ENCODE measurements at regions not wholly inside any gene's neighbourhood (a gene's known extent, or its start where the extent isn't known, plus 50 kb on each side); places are given as distances from the start of the nearest gene placed in this dataset.

DNA sequence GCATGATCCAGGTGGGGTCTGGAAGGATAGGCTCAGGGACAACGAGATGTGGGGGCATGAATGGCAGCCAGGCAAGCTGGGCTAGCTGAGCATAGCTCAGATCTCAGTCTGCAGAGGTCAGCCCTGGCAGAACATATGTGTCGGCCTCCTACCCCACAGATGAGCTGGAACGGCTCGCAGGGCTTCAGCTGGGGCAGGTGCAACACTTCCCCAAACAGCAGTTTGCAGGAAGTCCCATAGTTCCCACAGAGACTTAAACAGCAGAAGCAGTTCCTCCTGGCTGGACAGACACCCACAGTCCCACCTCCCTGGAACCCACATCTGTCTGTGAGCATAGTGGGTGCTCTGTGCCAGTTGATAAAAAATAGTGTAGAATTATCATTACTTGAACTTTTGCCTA is 404.6 kb downstream of the GADD45G start:
- TF ChIP-seq POLR2A (IDR thresholded peaks at IDR 0.05; ENCODE audit: low read length) (no peak), GATA1 (IDR thresholded peaks at IDR 0.05; ENCODE audit: low read depth, low read length) (no peak)
- DNase-seq, result no peak

DNA sequence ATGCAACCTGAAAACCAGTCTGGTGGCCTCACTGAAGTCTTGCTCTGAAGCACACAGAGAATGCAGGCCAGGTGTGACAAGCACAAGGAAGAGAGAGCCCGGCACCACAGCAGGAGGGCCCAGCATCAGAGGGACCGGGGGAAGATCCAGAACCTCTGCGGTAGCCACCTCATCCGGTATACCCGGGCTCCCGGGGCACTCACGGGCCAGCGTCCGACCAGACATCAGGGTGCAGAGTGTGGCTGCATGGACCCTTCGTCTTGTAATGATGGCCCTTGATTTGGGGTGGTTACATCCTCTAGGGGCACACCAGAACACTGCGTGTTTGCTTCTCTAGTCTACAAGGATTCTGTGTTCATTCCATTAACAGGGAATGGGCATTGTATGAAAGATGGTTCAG is 406.0 kb downstream of the GADD45G start:
- no peak for TF ChIP-seq GATA1 (IDR thresholded peaks at IDR 0.05; ENCODE audit: low read depth, low read length)
- no peak for TF ChIP-seq POLR2A (IDR thresholded peaks at IDR 0.05; ENCODE audit: low read length)
- DNase-seq, result no peak

DNA sequence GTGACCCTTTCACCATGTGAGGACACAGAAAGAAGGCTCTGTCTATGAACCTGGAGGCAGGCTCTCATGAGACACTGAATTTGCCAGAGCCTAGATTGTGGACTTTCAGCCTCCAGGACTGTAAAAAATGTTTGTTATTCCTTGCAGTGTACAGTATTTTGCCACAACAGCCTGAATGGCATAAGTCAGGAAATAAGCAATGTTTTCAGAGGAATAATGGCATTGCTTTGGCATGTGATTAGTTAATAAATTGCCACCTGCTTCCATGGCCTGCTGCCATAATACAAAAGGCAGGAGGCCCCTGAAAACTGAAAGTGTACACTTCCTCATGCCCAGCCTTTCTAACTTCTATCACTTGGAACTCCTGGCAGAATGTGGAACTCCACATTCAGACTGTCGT is 408.1 kb downstream of the GADD45G start:
- TF ChIP-seq POLR2A (IDR thresholded peaks at IDR 0.05; ENCODE audit: low read length), result no peak
- TF ChIP-seq GATA1 (IDR thresholded peaks at IDR 0.05; ENCODE audit: low read depth, low read length), result no peak
- no peak for DNase-seq

DNA sequence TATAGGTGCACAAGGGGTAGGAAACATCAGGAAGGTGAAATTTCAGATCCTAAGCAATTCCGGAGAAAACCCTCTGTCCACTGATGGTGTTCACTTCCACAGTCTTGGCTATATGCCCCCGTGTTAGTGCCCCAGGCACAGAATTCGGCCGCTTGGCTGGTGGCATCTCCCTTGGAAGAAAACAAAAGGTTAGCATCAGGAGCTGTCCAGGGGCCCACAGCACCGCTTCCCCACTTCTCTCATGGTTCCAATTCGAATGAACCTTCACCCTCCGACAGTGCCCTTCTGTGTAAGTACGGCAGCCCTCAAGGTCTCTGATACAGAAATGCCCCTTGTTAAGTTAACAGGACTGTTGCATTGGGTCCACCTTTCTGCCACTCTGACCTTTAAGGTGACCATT is 409.0 kb downstream of the GADD45G start:
- no peak for DNase-seq
- TF ChIP-seq POLR2A (IDR thresholded peaks at IDR 0.05; ENCODE audit: low read length) (no peak), GATA1 (IDR thresholded peaks at IDR 0.05; ENCODE audit: low read depth, low read length) (no peak)

DNA sequence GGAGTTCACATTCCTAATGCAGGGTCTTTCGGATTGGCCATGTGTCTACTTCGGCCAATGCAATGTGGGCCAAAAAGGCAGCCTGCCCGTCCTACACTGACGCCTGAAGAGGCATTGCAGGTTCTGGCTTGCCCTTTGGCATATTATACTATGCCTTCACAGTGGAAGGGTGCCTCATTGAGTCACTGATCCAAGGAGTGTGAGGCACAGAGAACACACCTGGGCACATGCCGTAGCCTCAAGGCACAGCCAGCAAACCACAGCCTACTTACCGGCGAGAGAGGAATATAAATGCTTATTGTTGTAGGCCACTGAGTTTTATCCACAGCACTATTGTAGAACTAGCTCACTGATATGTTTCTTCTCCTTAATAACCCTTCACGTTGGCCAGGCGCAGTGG is 409.6 kb downstream of the GADD45G start:
- TF ChIP-seq GATA1 (IDR thresholded peaks at IDR 0.05; ENCODE audit: low read depth, low read length) (no peak), POLR2A (IDR thresholded peaks at IDR 0.05; ENCODE audit: low read length) (no peak)
- no peak for DNase-seq

DNA sequence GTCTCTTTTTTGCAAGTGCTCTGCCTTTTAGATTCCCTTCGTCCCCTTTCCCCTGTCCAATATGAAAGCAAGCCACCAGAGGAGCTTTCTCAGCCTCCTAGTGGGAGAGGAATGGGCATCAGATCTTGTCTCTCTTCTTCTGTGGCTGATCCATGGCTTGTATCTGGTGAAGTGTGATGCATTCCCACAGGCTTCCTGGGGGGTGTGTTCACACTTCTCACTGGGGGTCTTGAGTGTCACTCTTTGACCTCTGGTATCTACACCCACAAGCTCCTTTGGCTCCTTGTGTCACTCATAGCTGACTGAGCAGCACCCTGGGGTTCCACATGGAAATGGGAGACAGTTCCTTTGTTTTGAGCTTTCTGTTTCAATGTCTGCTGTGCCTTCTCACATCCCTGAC is 411.5 kb downstream of the GADD45G start:
- no peak for DNase-seq
- no peak for TF ChIP-seq GATA1 (IDR thresholded peaks at IDR 0.05; ENCODE audit: low read depth, low read length)
- no peak for TF ChIP-seq POLR2A (IDR thresholded peaks at IDR 0.05; ENCODE audit: low read length)

DNA sequence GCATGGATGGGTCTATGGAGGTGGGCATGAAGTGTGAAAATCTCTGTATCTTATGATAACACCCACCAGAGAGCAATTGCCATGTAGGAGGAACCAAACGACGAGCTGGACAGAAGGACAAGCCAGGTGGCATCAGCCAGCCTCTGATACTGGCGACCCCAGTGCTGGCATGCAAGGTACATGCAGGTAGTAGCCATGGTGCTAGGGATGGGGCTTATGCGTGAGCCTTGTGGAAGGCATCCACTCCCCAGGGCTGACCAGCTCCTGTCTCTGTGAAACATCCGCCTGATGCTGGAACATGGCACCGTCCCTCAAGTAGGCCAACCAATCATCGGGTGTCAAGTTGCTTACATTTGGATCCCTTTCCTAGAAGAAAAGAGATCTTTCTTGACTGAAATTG is 412.9 kb downstream of the GADD45G start:
- DNase-seq, result no peak
- TF ChIP-seq GATA1 (IDR thresholded peaks at IDR 0.05; ENCODE audit: low read depth, low read length) (no peak), POLR2A (IDR thresholded peaks at IDR 0.05; ENCODE audit: low read length) (no peak)

DNA sequence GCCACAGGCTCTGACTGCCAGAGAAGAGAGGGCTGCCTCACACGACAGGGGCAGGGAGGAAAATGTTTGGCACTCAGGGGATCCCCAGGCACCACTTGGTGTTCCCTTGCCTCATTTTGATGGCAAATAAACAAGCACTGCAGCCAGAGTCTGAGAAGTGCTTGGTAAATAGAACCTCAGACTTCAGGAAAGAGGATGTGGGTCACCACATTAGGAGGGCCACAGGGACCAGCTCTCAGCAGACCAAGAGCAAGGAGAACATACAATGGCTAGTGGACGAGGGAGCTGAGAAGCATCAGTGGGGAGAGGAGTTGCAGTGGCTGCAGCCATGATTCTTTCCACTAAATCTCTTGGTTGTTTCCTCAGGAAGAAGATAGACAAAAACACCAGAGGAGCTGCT is 413.9 kb downstream of the GADD45G start:
- no peak for DNase-seq
- TF ChIP-seq POLR2A (IDR thresholded peaks at IDR 0.05; ENCODE audit: low read length), result no peak
- TF ChIP-seq GATA1 (IDR thresholded peaks at IDR 0.05; ENCODE audit: low read depth, low read length), result no peak

DNA sequence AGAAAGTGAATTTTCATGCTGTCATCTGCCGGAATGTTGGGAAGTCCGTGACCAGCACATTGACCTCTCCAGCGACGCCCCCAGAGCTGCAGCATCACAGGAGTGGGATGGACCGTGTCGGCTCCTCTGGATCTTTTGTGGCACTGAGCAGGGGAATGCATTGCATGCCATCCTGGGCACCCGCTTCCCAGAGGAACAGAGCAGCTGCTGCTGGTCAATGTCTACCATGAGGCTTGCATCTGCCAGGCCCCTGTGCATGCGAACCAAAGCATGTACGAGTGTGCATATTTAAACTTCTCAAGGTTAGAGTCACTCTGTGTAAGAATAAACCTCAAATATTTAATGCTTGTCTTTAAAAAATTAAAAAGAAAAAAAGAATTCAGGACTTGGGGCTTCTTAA is 414.8 kb downstream of the GADD45G start:
- TF ChIP-seq POLR2A (IDR thresholded peaks at IDR 0.05; ENCODE audit: low read length), result no peak
- TF ChIP-seq GATA1 (IDR thresholded peaks at IDR 0.05; ENCODE audit: low read depth, low read length), result no peak
- DNase-seq, result no peak

DNA sequence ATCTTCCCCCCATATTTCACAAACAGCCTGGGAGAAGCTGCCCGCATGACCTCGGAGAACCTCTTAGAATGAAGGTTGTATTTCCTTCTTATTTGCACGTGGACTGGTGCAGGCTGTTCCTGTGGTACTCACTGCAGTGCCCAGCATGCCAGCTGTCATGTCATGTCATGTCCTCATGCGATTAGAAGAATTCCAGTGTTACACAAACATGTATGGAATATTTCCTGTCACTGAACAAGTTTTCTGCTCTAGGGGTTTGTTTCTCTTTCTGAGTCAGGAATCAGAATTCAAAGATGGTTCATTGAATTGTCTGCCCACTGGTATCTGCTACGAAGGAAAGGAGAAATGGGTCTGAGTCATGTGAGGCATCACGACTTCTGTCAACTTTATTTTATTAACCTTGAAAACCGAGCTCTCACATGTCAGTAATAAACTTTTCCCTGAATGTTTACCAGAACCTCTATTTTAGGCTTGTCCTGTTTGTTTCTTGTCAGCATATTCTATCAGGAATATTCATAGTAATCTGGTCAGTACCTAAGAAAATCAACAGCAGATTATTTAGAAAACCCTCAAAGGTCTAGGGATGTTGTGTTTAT is 415.6 kb downstream of the GADD45G start:
- TF ChIP-seq POLR2A (IDR thresholded peaks at IDR 0.05; ENCODE audit: low read length) (no peak), GATA1 (IDR thresholded peaks at IDR 0.05; ENCODE audit: low read depth, low read length) (no peak)
- DNase-seq, result no peak

DNA sequence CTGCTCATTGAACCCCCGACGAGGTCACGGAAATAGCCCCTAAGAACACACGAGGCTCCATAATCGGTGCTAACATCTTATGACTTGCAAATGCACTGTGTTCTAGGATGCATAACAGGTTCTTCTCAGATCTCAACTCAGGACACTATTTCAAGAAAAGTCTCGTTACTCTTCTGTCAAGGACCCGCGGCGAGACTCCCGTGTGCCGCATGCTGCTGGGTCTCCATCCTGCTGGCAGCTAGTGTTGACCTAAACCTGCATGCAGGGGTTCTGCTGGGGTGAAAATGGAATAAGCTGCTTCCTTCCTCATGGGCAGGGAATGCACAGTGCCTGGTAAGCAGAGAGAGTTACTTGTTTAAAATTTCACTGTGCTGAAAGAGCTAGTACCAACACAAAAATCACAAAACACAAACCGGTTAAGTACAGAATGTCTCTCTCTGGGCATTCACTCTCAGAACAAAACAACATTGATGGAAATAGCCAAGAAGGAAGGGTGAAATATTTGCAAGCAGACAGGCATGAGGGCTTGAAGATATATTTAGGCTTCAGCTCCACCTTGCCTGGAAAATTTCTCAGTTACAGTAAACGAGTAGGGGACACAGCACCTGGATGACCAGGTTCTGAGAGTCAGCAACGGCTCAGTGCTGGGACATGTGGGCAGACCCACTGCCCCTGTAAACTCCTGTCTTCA is 416.5 kb downstream of the GADD45G start:
- no peak for TF ChIP-seq POLR2A (IDR thresholded peaks at IDR 0.05; ENCODE audit: low read length)
- no peak for TF ChIP-seq GATA1 (IDR thresholded peaks at IDR 0.05; ENCODE audit: low read depth, low read length)
- no peak for DNase-seq

DNA sequence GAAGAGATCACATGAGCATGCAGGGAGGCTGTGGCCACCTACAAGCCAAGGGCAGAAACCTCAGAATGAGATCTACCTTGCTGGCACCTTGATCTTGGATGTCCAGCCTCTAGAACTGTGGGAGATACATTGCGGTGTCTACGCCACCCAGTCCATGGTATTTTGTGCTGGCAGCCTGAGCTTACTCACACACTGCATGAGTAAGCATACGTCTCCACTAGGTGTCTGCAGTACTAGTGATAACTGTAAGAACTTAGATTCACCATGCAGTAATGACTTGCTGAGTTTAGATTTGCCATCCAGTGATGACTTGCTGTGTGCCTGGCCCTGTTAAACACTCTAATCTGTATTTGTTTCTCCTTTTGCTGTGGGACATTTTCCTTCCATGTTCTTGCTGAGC is 417.7 kb downstream of the GADD45G start:
- peak in 1 of 2 experiments; percentile 3 for DNase-seq
- TF ChIP-seq POLR2A (IDR thresholded peaks at IDR 0.05; ENCODE audit: low read length) (no peak), GATA1 (IDR thresholded peaks at IDR 0.05; ENCODE audit: low read depth, low read length) (no peak)

DNA sequence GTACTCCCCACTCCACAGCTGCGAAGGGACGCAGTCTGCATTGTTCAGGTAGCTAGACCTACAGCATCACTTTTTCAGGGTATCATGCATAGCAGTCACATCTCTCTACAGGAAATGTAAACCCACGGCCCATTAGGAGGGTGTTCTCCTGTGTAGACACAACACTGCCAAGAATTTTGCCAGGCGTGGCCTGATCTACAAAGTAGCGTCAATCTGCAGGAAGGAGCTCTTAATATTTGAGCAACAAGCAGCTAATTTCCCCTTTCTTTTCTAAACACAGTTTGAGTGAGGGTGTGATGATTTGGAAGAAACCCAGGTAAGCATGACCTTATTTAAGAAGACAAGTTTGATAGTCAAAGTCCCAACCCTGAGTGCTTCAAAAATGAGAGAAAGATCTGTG is 419.0 kb downstream of the GADD45G start:
- no peak for DNase-seq
- TF ChIP-seq GATA1 (IDR thresholded peaks at IDR 0.05; ENCODE audit: low read depth, low read length) (no peak), POLR2A (IDR thresholded peaks at IDR 0.05; ENCODE audit: low read length) (no peak)

DNA sequence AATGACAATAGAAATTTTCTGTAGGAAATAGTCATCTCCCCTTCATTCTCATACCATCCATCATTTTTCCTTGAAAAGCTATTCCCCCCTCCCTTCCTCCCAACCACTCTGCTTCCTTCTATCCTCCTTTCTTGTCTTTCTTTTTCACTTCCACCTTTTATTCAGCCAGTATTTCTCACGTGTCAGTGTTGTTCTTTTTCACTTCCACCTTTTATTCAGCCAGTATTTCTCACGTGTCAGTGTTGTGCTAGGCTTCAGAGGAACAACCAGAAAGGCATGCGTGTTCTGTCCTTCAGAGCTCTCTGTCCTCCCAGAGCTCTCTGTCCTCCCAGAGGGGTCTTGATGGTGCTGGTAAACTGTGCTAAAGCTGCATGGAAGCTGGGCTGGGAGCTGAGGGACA is 419.6 kb downstream of the GADD45G start:
- no peak for DNase-seq
- TF ChIP-seq POLR2A (IDR thresholded peaks at IDR 0.05; ENCODE audit: low read length), result no peak
- no peak for TF ChIP-seq GATA1 (IDR thresholded peaks at IDR 0.05; ENCODE audit: low read depth, low read length)

DNA sequence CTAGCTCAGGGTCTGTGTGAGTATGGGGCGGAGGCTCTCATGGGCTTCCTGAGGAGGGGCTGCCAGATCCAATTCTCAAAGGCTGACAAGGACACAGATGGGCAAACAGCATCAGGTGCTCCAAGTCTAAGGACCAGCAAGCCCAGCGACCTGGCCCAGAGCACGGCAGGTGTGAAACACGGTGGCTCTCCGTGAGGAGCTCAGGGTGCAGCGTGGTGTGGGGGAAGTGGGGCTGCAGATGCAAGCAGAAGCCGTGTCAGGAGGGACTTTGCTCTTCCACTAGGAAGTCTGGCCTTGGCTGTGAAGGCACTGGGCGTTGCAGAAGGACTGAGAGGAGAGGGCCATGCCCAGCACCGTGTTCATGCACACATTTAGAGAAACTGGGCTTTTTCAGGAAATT is 420.0 kb downstream of the GADD45G start:
- no peak for DNase-seq
- TF ChIP-seq POLR2A (IDR thresholded peaks at IDR 0.05; ENCODE audit: low read length) (no peak), GATA1 (IDR thresholded peaks at IDR 0.05; ENCODE audit: low read depth, low read length) (no peak)
